ENCODE measurements at regions not wholly inside any gene's neighbourhood (a gene's known extent, or its start where the extent isn't known, plus 50 kb on each side); places are given as distances from the start of the nearest gene placed in this dataset.
"Not testable (repeated sequence)": the region's sequence is repeated elsewhere in the genome, so short reads cannot be mapped to it uniquely, and the experiment has no call there.

DNA sequence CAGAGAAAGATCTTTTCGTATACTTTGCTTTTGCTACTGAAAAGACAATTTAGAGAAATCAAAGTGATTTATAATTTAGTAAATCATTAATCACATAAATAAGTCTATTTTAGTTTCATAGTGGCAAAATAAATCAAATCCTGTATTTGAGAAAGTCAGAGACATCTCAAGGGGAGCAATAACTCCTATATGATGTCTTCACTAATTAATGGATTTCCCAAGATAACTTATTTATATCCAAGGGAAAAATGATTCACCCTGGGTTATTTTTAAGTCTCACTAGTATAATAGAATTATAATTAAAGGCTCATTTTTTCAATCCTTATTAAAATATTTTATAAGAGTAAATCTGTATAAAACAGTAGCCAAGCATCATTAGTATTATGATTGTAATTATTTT, 177.8 kb upstream of the GIMD1 start:
- no peak overlapping the region for H3K4me2 ChIP-seq (replicated peaks; ENCODE audit: extremely low read depth, low read length, poor library complexity, severe bottlenecking)
- H3K27ac ChIP-seq (ENCODE audit: low read depth in 1 of 2, low read length in 2 of 2) = no peak overlapping the region
- H3K9ac ChIP-seq (ENCODE audit: insufficient read depth, low read length, poor library complexity, severe bottlenecking) = no peak overlapping the region
- Mint-ChIP-seq H3K4me3 (no peak overlapping the region), H3K9me3 (peaks cover 0 to 6% (median 4%) of the 10 kb centered on the region in 7 donors), H3K36me3 (no peaks in the 10 kb centered on the region), H3K27ac (no peak overlapping the region), H3K27me3 (ENCODE audit: low read depth in 3 of 3) (peaks cover 0 to 2% (median 2%) of the 10 kb centered on the region in 3 donors), H3K4me1 (no peaks in the 10 kb centered on the region)
- DNase-seq = no peak
- no peak overlapping the region for H3K4me3 ChIP-seq (replicated peaks in 1 of 3; ENCODE audit: low read depth in 2 of 3, low read length in 3 of 3)
- no CpG with 5 or more reads among the region's 1 CpG for WGBS (ENCODE audit: insufficient coverage)
- intact Hi-C loops (cut with micrococcal nuclease) = no loop called here
- no peaks in the 10 kb centered on the region for H3K79me2 ChIP-seq (ENCODE audit: insufficient read depth, low read length)
- TF ChIP-seq, protein P1, sequence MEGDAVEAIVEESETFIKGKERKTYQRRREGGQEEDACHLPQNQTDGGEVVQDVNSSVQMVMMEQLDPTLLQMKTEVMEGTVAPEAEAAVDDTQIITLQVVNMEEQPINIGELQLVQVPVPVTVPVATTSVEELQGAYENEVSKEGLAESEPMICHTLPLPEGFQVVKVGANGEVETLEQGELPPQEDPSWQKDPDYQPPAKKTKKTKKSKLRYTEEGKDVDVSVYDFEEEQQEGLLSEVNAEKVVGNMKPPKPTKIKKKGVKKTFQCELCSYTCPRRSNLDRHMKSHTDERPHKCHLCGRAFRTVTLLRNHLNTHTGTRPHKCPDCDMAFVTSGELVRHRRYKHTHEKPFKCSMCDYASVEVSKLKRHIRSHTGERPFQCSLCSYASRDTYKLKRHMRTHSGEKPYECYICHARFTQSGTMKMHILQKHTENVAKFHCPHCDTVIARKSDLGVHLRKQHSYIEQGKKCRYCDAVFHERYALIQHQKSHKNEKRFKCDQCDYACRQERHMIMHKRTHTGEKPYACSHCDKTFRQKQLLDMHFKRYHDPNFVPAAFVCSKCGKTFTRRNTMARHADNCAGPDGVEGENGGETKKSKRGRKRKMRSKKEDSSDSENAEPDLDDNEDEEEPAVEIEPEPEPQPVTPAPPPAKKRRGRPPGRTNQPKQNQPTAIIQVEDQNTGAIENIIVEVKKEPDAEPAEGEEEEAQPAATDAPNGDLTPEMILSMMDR (IDR thresholded peaks at IDR 0.05) = no peak
- no peaks in the 10 kb centered on the region for H3K36me3 ChIP-seq (replicated peaks in 1 of 2; ENCODE audit: control insufficient read depth in 1 of 2, insufficient read depth in 2 of 2, low read length in 2 of 2)
- no peaks in the 10 kb centered on the region for H4K20me1 ChIP-seq (ENCODE audit: insufficient read depth, low read length)
- H3K9me3 ChIP-seq (replicated peaks in 1 of 2; ENCODE audit: control insufficient read depth in 1 of 2, insufficient read depth in 1 of 2, low read length in 2 of 2) = peaks cover 0 to 4% of the 10 kb centered on the region in 2 donors
- no peak overlapping the region for H2AFZ ChIP-seq (ENCODE audit: insufficient read depth, low read depth, low read length, poor library complexity, severe bottlenecking)
- H3K27me3 ChIP-seq (ENCODE audit: control insufficient read depth in 2 of 2, insufficient read depth in 2 of 2, low read length in 2 of 2) = no peaks in the 10 kb centered on the region
- H3K4me1 ChIP-seq (ENCODE audit: control insufficient read depth in 1 of 2, insufficient read depth in 2 of 2, low read length in 2 of 2) = no peaks in the 10 kb centered on the region

DNA sequence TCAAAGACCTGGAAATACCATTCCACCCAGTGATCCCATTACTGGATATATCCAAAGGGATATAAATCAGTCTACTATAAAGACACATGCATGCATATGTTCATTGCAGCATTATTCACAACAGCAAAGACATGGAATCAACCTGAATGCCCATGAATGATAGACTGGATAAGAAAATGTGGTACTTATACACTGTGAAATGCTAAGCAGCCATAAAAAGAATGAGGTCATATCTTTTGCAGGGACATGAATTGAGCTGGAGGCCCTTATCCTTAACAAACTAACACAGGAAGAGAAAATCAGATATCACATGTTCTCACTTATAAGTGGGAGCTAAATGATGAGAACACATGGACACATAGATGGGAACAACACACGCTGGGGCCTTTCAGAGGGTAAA, 174.0 kb upstream of the GIMD1 start:
- H3K36me3 ChIP-seq (replicated peaks in 1 of 2; ENCODE audit: control insufficient read depth in 1 of 2, insufficient read depth in 2 of 2, low read length in 2 of 2); H3K27ac ChIP-seq (ENCODE audit: low read depth in 1 of 2, low read length in 2 of 2); DNase-seq; H3K4me2 ChIP-seq (replicated peaks; ENCODE audit: extremely low read depth, low read length, poor library complexity, severe bottlenecking); H3K9ac ChIP-seq (ENCODE audit: insufficient read depth, low read length, poor library complexity, severe bottlenecking); H3K36me3 Mint-ChIP-seq; H2AFZ ChIP-seq (ENCODE audit: insufficient read depth, low read depth, low read length, poor library complexity, severe bottlenecking); H3K4me3 ChIP-seq (replicated peaks in 1 of 3; ENCODE audit: low read depth in 2 of 3, low read length in 3 of 3); intact Hi-C loops (cut with micrococcal nuclease); H3K27me3 Mint-ChIP-seq (ENCODE audit: low read depth in 3 of 3); H3K79me2 ChIP-seq (ENCODE audit: insufficient read depth, low read length); H3K27ac Mint-ChIP-seq; H4K20me1 ChIP-seq (ENCODE audit: insufficient read depth, low read length); H3K4me1 ChIP-seq (ENCODE audit: control insufficient read depth in 1 of 2, insufficient read depth in 2 of 2, low read length in 2 of 2); H3K4me1 Mint-ChIP-seq; H3K27me3 ChIP-seq (ENCODE audit: control insufficient read depth in 2 of 2, insufficient read depth in 2 of 2, low read length in 2 of 2); H3K4me3 Mint-ChIP-seq: not testable (repeated sequence)
- H3K9me3 Mint-ChIP-seq = peaks cover 0 to 19% (median 17%) of the 10 kb centered on the region in 7 donors
- no CpG with 5 or more reads among the region's 1 CpG for whole genome bisulfite sequencing (ENCODE audit: insufficient coverage)
- peaks cover 9 to 10% of the 10 kb centered on the region in 2 donors for H3K9me3 ChIP-seq (replicated peaks in 1 of 2; ENCODE audit: control insufficient read depth in 1 of 2, insufficient read depth in 1 of 2, low read length in 2 of 2)
